ENCODE measurements at regions not wholly inside any gene's neighbourhood (a gene's known extent, or its start where the extent isn't known, plus 50 kb on each side); places are given as distances from the start of the nearest gene placed in this dataset.

GRCh38 chr7:155236386-155236785 is 61.3 kb upstream of the INSIG1 start:
- H3K4me3 ChIP-seq (ENCODE audit: control insufficient read depth in 2 of 3, extremely low read depth in 1 of 3, insufficient read depth in 2 of 3, low read depth in 1 of 3, low read length in 3 of 3) = no peak overlapping the region
- H3K36me3 ChIP-seq (ENCODE audit: control insufficient read depth in 2 of 2, extremely low read depth in 1 of 2, insufficient read depth in 2 of 2, low read length in 2 of 2) = no peaks in the 10 kb centered on the region
- no peak for TF ChIP-seq EZH2 (IDR thresholded peaks at IDR 0.05; ENCODE audit: low read length)
- no peak for TF ChIP-seq CTCF (optimal IDR thresholded peaks at IDR 0.05 in 1 of 3, IDR thresholded peaks at IDR 0.05 in 1 of 3, conservative IDR thresholded peaks at IDR 0.05 in 1 of 3; ENCODE audit: extremely low read depth in 1 of 3, insufficient read depth in 2 of 3, low read length in 3 of 3)
- H2AFZ ChIP-seq (ENCODE audit: control insufficient read depth, low read length) = no peak overlapping the region
- H4K20me1 ChIP-seq (ENCODE audit: control insufficient read depth, extremely low read depth, insufficient read depth, low read length) = no peaks in the 10 kb centered on the region
- DNase-seq (ENCODE audit: low read depth, low spot score) = no peak
- no peaks in the 10 kb centered on the region for H3K4me1 ChIP-seq (ENCODE audit: control insufficient read depth, extremely low read depth, insufficient read depth, low read length)
- no peaks in the 10 kb centered on the region for H3K9me1 ChIP-seq (ENCODE audit: control insufficient read depth, extremely low read depth, insufficient read depth, low read length)
- H3K27ac ChIP-seq (ENCODE audit: control insufficient read depth, insufficient read depth, low read length) = no peak overlapping the region
- H3K9me3 ChIP-seq (ENCODE audit: control insufficient read depth, low read depth, low read length) = no peaks in the 10 kb centered on the region
- H3K9ac ChIP-seq (ENCODE audit: control insufficient read depth, extremely low read depth, insufficient read depth, low read length) = no peak overlapping the region
- no peak overlapping the region for H3K4me2 ChIP-seq (ENCODE audit: control insufficient read depth, extremely low read depth, insufficient read depth, low read depth, low read length)
- H3K27me3 ChIP-seq (ENCODE audit: control insufficient read depth, extremely low read depth, insufficient read depth, low read length) = no peaks in the 10 kb centered on the region
- no peak for FAIRE-seq
- dilution Hi-C loops (cut with MboI; ENCODE audit: extremely low pct_ligation_motif_present, low sequenced_read_pairs) = no loop called here
- no peaks in the 10 kb centered on the region for H3K79me2 ChIP-seq (ENCODE audit: control insufficient read depth, insufficient read depth, low read length)

- Histone ChIP-seq H3K27ac (ENCODE audit: control insufficient read depth, insufficient read depth, low read length) (no peak overlapping the region), H2AFZ (ENCODE audit: control insufficient read depth, low read length) (no peak overlapping the region), H3K4me2 (ENCODE audit: control insufficient read depth, extremely low read depth, insufficient read depth, low read depth, low read length) (no peak overlapping the region), H4K20me1 (ENCODE audit: control insufficient read depth, extremely low read depth, insufficient read depth, low read length) (no peaks in the 10 kb centered on the region), H3K9me1 (ENCODE audit: control insufficient read depth, extremely low read depth, insufficient read depth, low read length) (no peaks in the 10 kb centered on the region), H3K4me3 (ENCODE audit: control insufficient read depth in 2 of 3, extremely low read depth in 1 of 3, insufficient read depth in 2 of 3, low read depth in 1 of 3, low read length in 3 of 3) (no peak overlapping the region), H3K27me3 (ENCODE audit: control insufficient read depth, extremely low read depth, insufficient read depth, low read length) (no peaks in the 10 kb centered on the region), H3K9ac (ENCODE audit: control insufficient read depth, extremely low read depth, insufficient read depth, low read length) (no peak overlapping the region), H3K79me2 (ENCODE audit: control insufficient read depth, insufficient read depth, low read length) (no peaks in the 10 kb centered on the region), H3K36me3 (ENCODE audit: control insufficient read depth in 2 of 2, extremely low read depth in 1 of 2, insufficient read depth in 2 of 2, low read length in 2 of 2) (no peaks in the 10 kb centered on the region), H3K4me1 (ENCODE audit: control insufficient read depth, extremely low read depth, insufficient read depth, low read length) (no peaks in the 10 kb centered on the region), H3K9me3 (ENCODE audit: control insufficient read depth, low read depth, low read length) (no peaks in the 10 kb centered on the region)
- TF ChIP-seq CTCF (optimal IDR thresholded peaks at IDR 0.05 in 1 of 3, IDR thresholded peaks at IDR 0.05 in 1 of 3, conservative IDR thresholded peaks at IDR 0.05 in 1 of 3; ENCODE audit: extremely low read depth in 1 of 3, insufficient read depth in 2 of 3, low read length in 3 of 3) = no peak
- DNase-seq (ENCODE audit: low read depth, low spot score) (no peak), FAIRE-seq (no peak)
- dilution Hi-C loops (cut with MboI; ENCODE audit: extremely low pct_ligation_motif_present, low sequenced_read_pairs) = no loop called here
These were observed 60.4 kb upstream of the INSIG1 start for GRCh38 chr7:155237297-155237696.

All from keratinocyte (primary cell).